HCT116 (cell line): ENCODE measurements at regions not wholly inside any gene's neighbourhood (a gene's known extent, or its start where the extent isn't known, plus 50 kb on each side); places are given as distances from the start of the nearest gene placed in this dataset.

Source experiments
- ATAC-seq: fragments of 200-7000 bp; cut with Tn5 transposase; 2 replicates; pipeline ENCODE4 v1.9.1; 2020; ENCODE audit warnings: mild to moderate bottlenecking, moderate library complexity
- BruUV-seq: library from RNA; stranded (reverse); fragments of 400-500 nt; replicated peaks from 2 replicates; lab custom pipeline; 2021; lab: Mats Ljungman, UMichigan
- CTCF ChIA-PET: fragments of 300-600 bp; sonication (Branson Sonifier 250); formaldehyde crosslinking; loops from one replicate; lab custom pipeline; 2021; ENCODE audit warnings: antibody characterized with exemption; lab: Charles Lee
- POLR2A ChIA-PET: fragments of 300-600, 350-600 bp; sonication (Branson Sonifier 250); formaldehyde crosslinking; loops from one replicate; lab custom pipeline; 2021; ENCODE audit warnings: antibody characterized with exemption; lab: Charles Lee
- RAD21 ChIA-PET, 2 experiments: fragments of 300-600 bp; sonication (Branson Sonifier 250); formaldehyde crosslinking; loops; one replicate each; lab custom pipeline; 2023; ENCODE audit warnings: low total read pairs in 2 of 2; ENCODE audit not compliant: uncharacterized antibody in 2 of 2, unreplicated experiment in 2 of 2, low non-redundant PET in 1 of 2; lab: Charles Lee
- DNase-seq: peaks from one replicate; pipeline ENCODE4 v3.0.0-alpha.2; 2010; ENCODE audit warnings: low read depth, low spot score
- H2AFZ ChIP-seq: fragments of 200-600 bp; shearing (Covaris generic), sonication (generic); 2 replicates; pipeline ENCODE4 v1.6.1; 2017; ENCODE audit warnings: low read depth, mixed run types, mixed read lengths, antibody characterized with exemption, low read length; ENCODE audit not compliant: poor library complexity, severe bottlenecking
- H3K27ac ChIP-seq: 2 replicates; pipeline ENCODE4 v1.5.1; 2012; ENCODE audit warnings: low read depth, low read length
- H3K27me3 ChIP-seq: fragments of 200-600 bp; sonication (generic); 2 replicates; pipeline ENCODE4 v1.6.1; 2016; ENCODE audit warnings: mixed run types, low read length, mixed read lengths; ENCODE audit not compliant: insufficient read depth
- H3K36me3 ChIP-seq, 2 experiments: fragments of 200-500 bp in 1 of 2; fragments of 200-600 bp in 1 of 2; sonication (Bioruptor generic) in 1 of 2; sonication (generic) in 1 of 2; 2 replicates each; pipeline versions ENCODE4 v1.5.1 to v1.6.1; 2014 to 2016; ENCODE audit warnings: low read length in 2 of 2, inconsistent platforms in 1 of 2, mixed read lengths in 1 of 2, mixed run types in 1 of 2; ENCODE audit not compliant: insufficient read depth in 2 of 2, control insufficient read depth in 1 of 2
- H3K4me1 ChIP-seq, 2 experiments: fragments of 200-600 bp in 1 of 2; sonication (generic) in 1 of 2; 2 replicates each; pipeline versions ENCODE4 v1.5.1 to v1.6.1; 2012 to 2017; ENCODE audit warnings: low read length in 2 of 2, inconsistent platforms in 1 of 2, mild to moderate bottlenecking in 1 of 2, mixed read lengths in 1 of 2, mixed run types in 1 of 2, moderate library complexity in 1 of 2; ENCODE audit not compliant: insufficient read depth in 2 of 2, control insufficient read depth in 1 of 2
- H3K4me2 ChIP-seq: fragments of 200-600 bp; sonication (generic); 2 replicates; pipeline ENCODE4 v1.6.1; 2017; ENCODE audit warnings: mixed run types, low read length, mixed read lengths
- H3K4me3 ChIP-seq, 2 experiments: fragments of 200-600 bp in 1 of 2; sonication (generic) in 1 of 2; replicated peaks in 1 of 2; 2 replicates each; pipeline ENCODE4 v1.5.1; 2011 to 2016; ENCODE audit warnings: low read length in 2 of 2, control low read depth in 1 of 2, low read depth in 1 of 2, mild to moderate bottlenecking in 1 of 2, mixed read lengths in 1 of 2, mixed run types in 1 of 2
- H3K79me2 ChIP-seq: fragments of 200-600 bp; sonication (generic); 2 replicates; pipeline ENCODE4 v1.6.1; 2017; ENCODE audit warnings: mild to moderate bottlenecking, mixed run types, low read length, moderate library complexity, mixed read lengths; ENCODE audit not compliant: insufficient read depth
- H3K9ac ChIP-seq: fragments of 200-600 bp; sonication (generic); 2 replicates; pipeline ENCODE4 v1.6.1; 2016; ENCODE audit warnings: low read length, mixed read lengths
- H3K9me2 ChIP-seq: fragments of 200-600 bp; sonication (generic), shearing (Covaris generic); 2 replicates; pipeline ENCODE4 v1.6.1; 2017; ENCODE audit warnings: mixed run types, mild to moderate bottlenecking, moderate library complexity; ENCODE audit not compliant: insufficient read depth
- H3K9me3 ChIP-seq, 2 experiments: fragments of 200-500 bp in 1 of 2; fragments of 200-600 bp in 1 of 2; sonication (Bioruptor generic) in 1 of 2; sonication (generic) in 1 of 2; 2 replicates each; pipeline ENCODE4 v1.6.1; 2014 to 2017; ENCODE audit warnings: low read length in 2 of 2, mixed read lengths in 2 of 2, inconsistent platforms in 1 of 2, low read depth in 1 of 2, mild to moderate bottlenecking in 1 of 2, mixed run types in 1 of 2, moderate library complexity in 1 of 2; ENCODE audit not compliant: control insufficient read depth in 1 of 2, insufficient read depth in 1 of 2
- H4K20me1 ChIP-seq: fragments of 200-600 bp; sonication (generic), shearing (Covaris generic); 2 replicates; pipeline ENCODE4 v1.6.1; 2017; ENCODE audit warnings: mixed run types, mild to moderate bottlenecking, moderate library complexity; ENCODE audit not compliant: insufficient read depth
- CEBPB ChIP-seq: IDR thresholded peaks from 2 replicates; pipeline ENCODE4 v1.6.1; 2012; ENCODE audit warnings: low read depth
- EGR1 ChIP-seq: IDR thresholded peaks from 2 replicates; pipeline ENCODE4 v1.6.1; 2012; ENCODE audit warnings: low read depth
- FOSL1 ChIP-seq: IDR thresholded peaks from 2 replicates; pipeline ENCODE4 v1.6.1; 2012; ENCODE audit warnings: low read depth
- JUND ChIP-seq: IDR thresholded peaks from 2 replicates; pipeline ENCODE4 v1.6.1; 2012
- MAX ChIP-seq: IDR thresholded peaks from 2 replicates; pipeline ENCODE4 v1.6.1; 2012
- POLR2A ChIP-seq: IDR thresholded peaks from 2 replicates; pipeline ENCODE4 v1.7.0; 2011; ENCODE audit warnings: borderline replicate concordance; ENCODE audit not compliant: insufficient read depth, insufficient read length; ENCODE audit errors: extremely low read depth
- POLR2AphosphoS5 ChIP-seq: IDR thresholded peaks from 2 replicates; pipeline ENCODE4 v1.6.1; 2011; ENCODE audit warnings: mild to moderate bottlenecking, low read depth, low read length, moderate library complexity
- RAD21 ChIP-seq: IDR thresholded peaks from 2 replicates; pipeline ENCODE4 v1.6.1; 2012; ENCODE audit warnings: low read depth, mild to moderate bottlenecking
- REST ChIP-seq: IDR thresholded peaks from 2 replicates; pipeline ENCODE4 v1.6.1; 2012; ENCODE audit warnings: low read depth
- SP1 ChIP-seq: IDR thresholded peaks from 2 replicates; pipeline ENCODE4 v1.6.1; 2012; ENCODE audit warnings: low read depth
- SRF ChIP-seq: IDR thresholded peaks from 2 replicates; pipeline ENCODE4 v1.6.1; 2012; ENCODE audit warnings: low read depth
- TCF7L2 ChIP-seq: IDR thresholded peaks from 2 replicates; pipeline ENCODE4 v1.7.0; 2011; ENCODE audit warnings: borderline replicate concordance, inconsistent platforms; ENCODE audit not compliant: insufficient read depth, insufficient read length; ENCODE audit errors: extremely low read depth
- YY1 ChIP-seq: IDR thresholded peaks from 2 replicates; pipeline ENCODE4 v1.6.1; 2011; ENCODE audit warnings: low read length, low read depth, moderate library complexity, mild to moderate bottlenecking; ENCODE audit not compliant: insufficient replicate concordance; ENCODE audit errors: extremely low read depth
- ZBTB33 ChIP-seq: IDR thresholded peaks from 2 replicates; pipeline ENCODE4 v1.6.1; 2011; ENCODE audit warnings: mild to moderate bottlenecking, low read length, moderate library complexity; ENCODE audit not compliant: insufficient replicate concordance; ENCODE audit errors: extremely low read depth
- ZFX ChIP-seq: fragments of 450-650 bp; IDR thresholded peaks from 2 replicates; pipeline ENCODE4 v1.6.1; 2017
- intact Hi-C: fragments of 100-400 bp; cut with micrococcal nuclease; formaldehyde crosslinking; loops from 2 replicates; pipeline ENCODE4 v1.10.0; 2022

- no peak for TF ChIP-seq YY1
- no peak for TF ChIP-seq POLR2A
- TF ChIP-seq MAX = no peak
- no peak for TF ChIP-seq REST
- TF ChIP-seq ZBTB33 = no peak
- no peak for TF ChIP-seq EGR1
- TF ChIP-seq JUND = no peak
- no peak for TF ChIP-seq CEBPB
- no peak for TF ChIP-seq TCF7L2
- no peak for TF ChIP-seq ZFX
- no peak for TF ChIP-seq SP1
- no peak for TF ChIP-seq RAD21
- TF ChIP-seq SRF = no peak
- TF ChIP-seq FOSL1 = no peak
- no peak for TF ChIP-seq POLR2AphosphoS5
- TF ChIP-seq, all 23 proteins: peak for 0
- no peak for ATAC-seq
- H2AFZ ChIP-seq = no peak overlapping the region
- no peaks in the 10 kb centered on the region for H3K36me3 ChIP-seq
- no peak overlapping the region for H3K4me3 ChIP-seq
- BruUV-seq = no TSS peak
- H3K9me2 ChIP-seq = no peaks in the 10 kb centered on the region
- no peak overlapping the region for H3K9ac ChIP-seq
- H3K79me2 ChIP-seq = no peaks in the 10 kb centered on the region
- ChIA-PET POLR2A (no interaction called here), RAD21 (no interaction called here), CTCF (no interaction called here)
- intact Hi-C loops = no loop called here
- no peaks in the 10 kb centered on the region for H4K20me1 ChIP-seq
- no peaks in the 10 kb centered on the region for H3K9me3 ChIP-seq
- H3K4me1 ChIP-seq = no peaks in the 10 kb centered on the region
- no peaks in the 10 kb centered on the region for H3K27me3 ChIP-seq
- no peak for DNase-seq
- no peak overlapping the region for H3K4me2 ChIP-seq
- no peak overlapping the region for H3K27ac ChIP-seq
Observed at GRCh38 chr12:41784957-41785356, 359.7 kb downstream of the GXYLT1 start.
